A549 (cell line): ENCODE measurements at regions not wholly inside any gene's neighbourhood (a gene's known extent, or its start where the extent isn't known, plus 50 kb on each side); places are given as distances from the start of the nearest gene placed in this dataset.

Source experiments
- ATAC-seq, 2 experiments: fragments of 200-7000 bp in 1 of 2; fragments of >200 bp in 1 of 2; cut with Nextera tagmentation in 1 of 2; cut with Tn5 transposase in 1 of 2; 3 replicates each; pipeline versions ENCODE4 v1.8.0 to v1.9.1; 2018 to 2020; ENCODE audit warnings: mild to moderate bottlenecking in 1 of 2, moderate library complexity in 1 of 2
- CTCF ChIA-PET: fragments of 300-600 bp; sonication (Branson Sonifier 250); formaldehyde crosslinking; extraction: SDS; loops from one replicate; lab custom pipeline; 2021; ENCODE audit warnings: antibody characterized with exemption, inconsistent platforms; lab: Yijun Ruan, JAX
- POLR2A ChIA-PET: fragments of 350-600 bp; formaldehyde crosslinking; extraction: SDS; loops from one replicate; lab custom pipeline; 2021; ENCODE audit warnings: antibody characterized with exemption, inconsistent platforms; lab: Yijun Ruan, JAX
- DNase-seq, 2 experiments: peaks; one replicate each; pipeline versions ENCODE4 v3.0.0 to v3.0.0-alpha.2; 2011 to 2016; ENCODE audit warnings: low read depth in 1 of 2, low spot score in 1 of 2
- FAIRE-seq: peaks from 2 replicates; lab custom pipeline; 2011; peaks lifted over from hg19 to GRCh38; lab: Jason Lieb, UNC
- H3K27ac ChIP-seq, 2 experiments: fragments of >200 bp; sonication (Bioruptor Twin); formaldehyde crosslinking; 3 replicates each; pipeline ENCODE4 v1.5.1; 2016 to 2017
- H3K4me1 ChIP-seq: fragments of >200 bp; sonication (Bioruptor Twin); formaldehyde crosslinking; 3 replicates; pipeline ENCODE4 v1.6.1; 2016
- H3K4me2 ChIP-seq: fragments of >200 bp; sonication (Bioruptor Twin); formaldehyde crosslinking; 3 replicates; pipeline ENCODE4 v1.6.1; 2016
- H3K4me3 ChIP-seq: fragments of >200 bp; sonication (Bioruptor Twin); formaldehyde crosslinking; 3 replicates; pipeline ENCODE4 v1.5.1; 2016
- H3K9me3 ChIP-seq: fragments of >200 bp; sonication (Bioruptor Twin); formaldehyde crosslinking; 3 replicates; pipeline ENCODE4 v1.6.1; 2016
- ATOH8 ChIP-seq: fragments of 250-450 bp; sonication (Bioruptor Pico); IDR thresholded peaks from 2 replicates; pipeline ENCODE4 v1.5.0; 2020; ENCODE audit warnings: low read depth, mild to moderate bottlenecking, moderate library complexity
- BHLHE40 ChIP-seq: IDR thresholded peaks from 2 replicates; pipeline ENCODE4 v1.6.1; 2012; ENCODE audit warnings: low read depth, low read length, inconsistent platforms
- CBX2 ChIP-seq: fragments of 200-600 bp; sonication (generic); IDR thresholded peaks from 2 replicates; pipeline ENCODE4 v1.6.1; 2016; ENCODE audit warnings: low read depth, mild to moderate bottlenecking, borderline replicate concordance
- CHD2 ChIP-seq: fragments of 150-350 bp; IDR thresholded peaks from 2 replicates; pipeline ENCODE4 v1.6.1; 2014; ENCODE audit warnings: low read length; ENCODE audit not compliant: partially characterized antibody
- FOSL2 ChIP-seq, 2 experiments: fragments of 450-650 bp in 1 of 2; fragments of >200 bp in 1 of 2; sonication (Bioruptor Twin) in 1 of 2; formaldehyde crosslinking; IDR thresholded peaks; 2 replicates each; pipeline versions ENCODE4 v1.5.0 to v1.6.1; 2016 to 2020; ENCODE audit warnings: mild to moderate bottlenecking in 1 of 2, moderate library complexity in 1 of 2
- FOXS1 ChIP-seq: fragments of 250-450 bp; sonication (Bioruptor Pico); IDR thresholded peaks from 2 replicates; pipeline ENCODE4 v1.5.0; 2020; ENCODE audit warnings: mild to moderate bottlenecking, moderate library complexity
- GATA3 ChIP-seq: IDR thresholded peaks from 2 replicates; pipeline ENCODE4 v1.6.1; 2012; ENCODE audit warnings: borderline replicate concordance
- HDAC2 ChIP-seq: fragments of 200-600 bp; sonication (generic); IDR thresholded peaks from 2 replicates; pipeline ENCODE4 v1.6.1; 2016
- HEYL ChIP-seq: fragments of 250-450 bp; sonication (Bioruptor Pico); IDR thresholded peaks from 2 replicates; pipeline ENCODE4 v1.8.0; 2021; ENCODE audit warnings: mild to moderate bottlenecking, moderate library complexity
- HOXB5 ChIP-seq: fragments of 250-450 bp; sonication (Bioruptor Pico); IDR thresholded peaks from 2 replicates; pipeline ENCODE4 v1.5.0; 2020; ENCODE audit warnings: mild to moderate bottlenecking, moderate library complexity
- JUN ChIP-seq, 2 experiments: fragments of >200 bp; sonication (Bioruptor Twin); formaldehyde crosslinking; IDR thresholded peaks; 2 replicates in 1 of 2; 3 replicates in 1 of 2; pipeline ENCODE4 v1.6.1; 2016 to 2017
- JUNB ChIP-seq: fragments of >200 bp; sonication (Bioruptor Twin); formaldehyde crosslinking; IDR thresholded peaks from 2 replicates; pipeline ENCODE4 v1.6.1; 2016
- KDM1A ChIP-seq: fragments of 200-600 bp; sonication (generic); IDR thresholded peaks from 2 replicates; pipeline ENCODE4 v1.6.1; 2016; ENCODE audit warnings: low read depth, mild to moderate bottlenecking
- NFE2L2 ChIP-seq: fragments of 150-350 bp; conservative IDR thresholded peaks from 2 replicates; pipeline ENCODE4 v1.6.1; 2014; ENCODE audit warnings: low read length
- NPAS2 ChIP-seq: fragments of 250-450 bp; sonication (Bioruptor Pico); IDR thresholded peaks from 2 replicates; pipeline ENCODE4 v1.8.0; 2022; ENCODE audit warnings: mild to moderate bottlenecking, moderate library complexity, borderline replicate concordance
- NR3C1 ChIP-seq: fragments of >200 bp; sonication (Bioruptor Twin); formaldehyde crosslinking; IDR thresholded peaks from 3 replicates; pipeline ENCODE4 v1.6.1; 2017
- POLR2A ChIP-seq: IDR thresholded peaks from 2 replicates; pipeline ENCODE4 v1.6.1; 2012; ENCODE audit warnings: mild to moderate bottlenecking, low read length
- RAD21 ChIP-seq, 2 experiments: fragments of >200 bp in 1 of 2; sonication (Bioruptor Twin) in 1 of 2; formaldehyde crosslinking in 1 of 2; IDR thresholded peaks in 1 of 2; conservative IDR thresholded peaks in 1 of 2; 2 replicates in 1 of 2; 3 replicates in 1 of 2; pipeline ENCODE4 v1.6.1; 2012 to 2018; ENCODE audit warnings: inconsistent platforms in 1 of 2
- RARB ChIP-seq: fragments of 250-450 bp; sonication (Bioruptor Pico); IDR thresholded peaks from 2 replicates; pipeline ENCODE4 v1.8.0; 2021; ENCODE audit warnings: mild to moderate bottlenecking, moderate library complexity
- RFX5 ChIP-seq: fragments of 450-650 bp; IDR thresholded peaks from 2 replicates; pipeline ENCODE4 v1.7.1; 2014; ENCODE audit warnings: antibody characterized with exemption, mild to moderate bottlenecking, moderate library complexity
- RNF2 ChIP-seq: fragments of 200-600 bp; sonication (generic); IDR thresholded peaks from 2 replicates; pipeline ENCODE4 v1.6.1; 2016; ENCODE audit warnings: low read depth, mild to moderate bottlenecking, antibody characterized with exemption, moderate library complexity, borderline replicate concordance
- TP53 ChIP-seq: fragments of 250-450 bp; sonication (Bioruptor Pico); IDR thresholded peaks from 2 replicates; pipeline ENCODE4 v1.5.0; 2021; ENCODE audit warnings: mild to moderate bottlenecking, moderate library complexity
- USF2 ChIP-seq: fragments of 450-650 bp; IDR thresholded peaks from 2 replicates; pipeline ENCODE4 v1.6.1; 2014; ENCODE audit warnings: antibody characterized with exemption
- ZC3H11A ChIP-seq: fragments of 450-650 bp; IDR thresholded peaks from 2 replicates; pipeline ENCODE4 v1.6.1; 2014; ENCODE audit warnings: antibody characterized with exemption, mild to moderate bottlenecking
- ZFP36 ChIP-seq: fragments of 450-650 bp; IDR thresholded peaks from 2 replicates; pipeline ENCODE4 v1.6.1; 2014; ENCODE audit warnings: borderline replicate concordance; ENCODE audit not compliant: partially characterized antibody
- WGBS: methylation state at CpG from one replicate; pipeline ENCODE4 v1.1.6; 2017; ENCODE audit errors: missing lambda C conversion rate; 5-methylcytosine and 5-hydroxymethylcytosine counted together
- TF ChIP-seq, protein P1 (sequence below): fragments of >200 bp; sonication (Bioruptor Twin); formaldehyde crosslinking; IDR thresholded peaks from 3 replicates; pipeline ENCODE4 v1.6.1; 2016

DNA sequence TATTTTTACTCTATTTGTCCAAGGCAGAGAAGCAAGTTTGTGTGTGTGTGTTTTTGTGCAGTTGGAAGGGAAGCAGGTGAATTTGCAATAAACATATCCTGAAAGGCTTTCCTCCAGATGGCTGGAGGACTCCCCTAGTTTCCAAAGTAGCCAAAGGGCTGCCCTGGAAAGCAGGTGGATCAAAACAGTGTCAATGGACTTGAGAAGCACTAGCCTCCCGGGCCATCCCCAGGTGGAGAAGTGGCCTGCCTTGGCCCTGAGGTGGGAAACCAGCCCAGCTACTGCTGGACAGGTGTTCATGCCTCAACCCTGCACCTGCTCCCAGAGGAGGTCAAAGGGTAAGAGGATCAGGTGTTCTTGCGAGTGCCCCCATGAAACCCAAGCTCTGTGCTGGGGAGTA is 1046.9 kb downstream of the VRK1 start:
- FAIRE-seq (no peak), ATAC-seq (no peak), DNase-seq (no peak)
- WGBS: 0% methylated on average over 1 of the region's 2 CpGs
- no peaks in the 10 kb centered on the region for H3K4me1 ChIP-seq
- ChIA-PET POLR2A (no interaction called here), CTCF (no interaction called here)
- H3K27ac ChIP-seq: no peak overlapping the region
- H3K4me3 ChIP-seq: no peak overlapping the region
- H3K9me3 ChIP-seq: no peaks in the 10 kb centered on the region
- no peak overlapping the region for H3K4me2 ChIP-seq
- no peak for TF ChIP-seq POLR2A
- no peak for TF ChIP-seq JUNB
- TF ChIP-seq USF2: no peak
- no peak for TF ChIP-seq CBX2
- no peak for TF ChIP-seq NR3C1
- TF ChIP-seq RARB (CRISPR knock-in tag): no peak
- no peak for TF ChIP-seq JUN (IDR thresholded peaks at IDR 0.05)

- 0% methylated on average over 1 of the region's 1 CpG for WGBS
- no peaks in the 10 kb centered on the region for H3K4me1 ChIP-seq
- POLR2A ChIA-PET: no interaction called here
- no peak for TF ChIP-seq CHD2
- no peak for TF ChIP-seq ATOH8 (CRISPR knock-in tag)
- TF ChIP-seq HDAC2: no peak
- no peak for TF ChIP-seq ZFP36
- TF ChIP-seq RNF2: no peak
- TF ChIP-seq HEYL: no peak
- TF ChIP-seq NPAS2 (CRISPR knock-in tag): no peak
- no peak for TF ChIP-seq HOXB5 (CRISPR knock-in tag)
- TF ChIP-seq FOSL2 (IDR thresholded peaks at IDR 0.05): no peak
- no peak for TF ChIP-seq FOSL2 (CRISPR knock-in tag; IDR thresholded peaks at IDR 0.05)
- no peak for TF ChIP-seq ZC3H11A
- TF ChIP-seq TP53 (CRISPR knock-in tag): no peak
- no peak for TF ChIP-seq USF2
- TF ChIP-seq, protein P1, sequence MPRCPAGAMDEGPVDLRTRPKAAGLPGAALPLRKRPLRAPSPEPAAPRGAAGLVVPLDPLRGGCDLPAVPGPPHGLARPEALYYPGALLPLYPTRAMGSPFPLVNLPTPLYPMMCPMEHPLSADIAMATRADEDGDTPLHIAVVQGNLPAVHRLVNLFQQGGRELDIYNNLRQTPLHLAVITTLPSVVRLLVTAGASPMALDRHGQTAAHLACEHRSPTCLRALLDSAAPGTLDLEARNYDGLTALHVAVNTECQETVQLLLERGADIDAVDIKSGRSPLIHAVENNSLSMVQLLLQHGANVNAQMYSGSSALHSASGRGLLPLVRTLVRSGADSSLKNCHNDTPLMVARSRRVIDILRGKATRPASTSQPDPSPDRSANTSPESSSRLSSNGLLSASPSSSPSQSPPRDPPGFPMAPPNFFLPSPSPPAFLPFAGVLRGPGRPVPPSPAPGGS: no peak
- no peak for TF ChIP-seq GATA3
- TF ChIP-seq RAD21 (conservative IDR thresholded peaks at IDR 0.05 in 1 of 2, IDR thresholded peaks at IDR 0.05 in 1 of 2): no peak
- TF ChIP-seq POLR2A: no peak
- no peak for TF ChIP-seq BHLHE40
- TF ChIP-seq CBX2: no peak
- H3K4me2 ChIP-seq: no peak overlapping the region
- ATAC-seq (no peak), FAIRE-seq (no peak), DNase-seq (no peak)
- H3K9me3 ChIP-seq: no peaks in the 10 kb centered on the region
- H3K4me3 ChIP-seq: no peak overlapping the region
- no peak overlapping the region for H3K27ac ChIP-seq
- CTCF ChIA-PET: no interaction called here
Observed at GRCh38 chr14:97846156-97846555, 1049.0 kb downstream of the VRK1 start.

GRCh38 chr14:97848317-97848980 is 1051.3 kb downstream of the VRK1 start:
- no peaks in the 10 kb centered on the region for H3K4me1 ChIP-seq
- no peak overlapping the region for H3K4me3 ChIP-seq
- H3K27ac ChIP-seq: no peak overlapping the region
- WGBS: 16% methylated on average over 13 of the region's 13 CpGs
- POLR2A ChIA-PET: no interaction called here
- no peak for ATAC-seq
- TF ChIP-seq CBX2 (no peak), NFE2L2 (no peak), BHLHE40 (no peak), RFX5 (no peak), FOXS1 (CRISPR knock-in tag) (no peak), RARB (CRISPR knock-in tag) (no peak), KDM1A (no peak)
- no peak for FAIRE-seq
- CTCF ChIA-PET: no interaction called here
- no peaks in the 10 kb centered on the region for H3K9me3 ChIP-seq
- H3K4me2 ChIP-seq: no peak overlapping the region
- no peak for DNase-seq
